Heart right ventricle (tissue), 16 donors: ENCODE measurements at regions not wholly inside any gene's neighbourhood (a gene's known extent, or its start where the extent isn't known, plus 50 kb on each side); places are given as distances from the start of the nearest gene placed in this dataset.

Source experiments
- ATAC-seq, 8 donors: fragments of 200-7000 bp; cut with Tn5 transposase; one replicate each; pipeline ENCODE4 v1.9.1; 2020; ENCODE audit warnings: mild to moderate bottlenecking in 8 of 8, moderate library complexity in 8 of 8, moderate number of reproducible peaks in 1 of 8
- DNase-seq, 2 donors: peaks; one replicate each; pipeline ENCODE4 v3.0.0-alpha.2; 2020
- H3K27ac ChIP-seq, 10 donors: fragments of 200-600 bp; sonication (generic) in 2 of 10; one replicate each; pipeline versions ENCODE4 v1.5.0 to v1.8.0; 2020 to 2022; ENCODE audit warnings: mild to moderate bottlenecking in 3 of 10
- H3K27me3 ChIP-seq, 7 donors: fragments of 200-600 bp; one replicate each; pipeline ENCODE4 v1.8.0; 2021 to 2022; ENCODE audit warnings: mild to moderate bottlenecking in 2 of 7
- H3K36me3 ChIP-seq, 9 donors: fragments of 200-600 bp; sonication (generic) in 1 of 9; one replicate each; pipeline versions ENCODE4 v1.5.0 to v1.8.0; 2020 to 2022; ENCODE audit warnings: mild to moderate bottlenecking in 2 of 9
- H3K4me1 ChIP-seq, 9 donors: fragments of 200-600 bp; sonication (generic) in 1 of 9; one replicate each; pipeline versions ENCODE4 v1.5.0 to v1.8.0; 2020 to 2022; ENCODE audit warnings: mild to moderate bottlenecking in 4 of 9
- H3K4me3 ChIP-seq, 10 donors: fragments of 200-600 bp; sonication (generic) in 2 of 10; one replicate each; pipeline versions ENCODE4 v1.5.0 to v1.8.0; 2020 to 2022; ENCODE audit warnings: mild to moderate bottlenecking in 7 of 10, moderate library complexity in 2 of 10
- H3K9me3 ChIP-seq, 11 donors: fragments of 200-600 bp in 10 of 11; sonication (generic) in 2 of 11; one replicate each; pipeline versions ENCODE4 v1.5.0 to v1.8.0; 2013 to 2022; ENCODE audit warnings: mild to moderate bottlenecking in 2 of 11, control low read depth in 1 of 11, moderate library complexity in 1 of 11
- CTCF ChIP-seq, 9 donors: fragments of 200-600 bp; sonication (generic) in 2 of 9; IDR thresholded peaks; one replicate each; pipeline versions ENCODE4 v1.5.0 to v1.8.0; 2021 to 2022; ENCODE audit warnings: antibody characterized with exemption in 9 of 9, mild to moderate bottlenecking in 5 of 9, moderate library complexity in 1 of 9
- WGBS, 2 donors: extraction: QIAGEN DNeasy Blood & Tissue Kit; methylation state at CpG; one replicate each; pipeline ENCODE4 v1.1.7; 2013; ENCODE audit warnings: inconsistent platforms in 1 of 2; 5-methylcytosine and 5-hydroxymethylcytosine counted together
- intact Hi-C, 10 donors: fragments of 100-400 bp; cut with DNase I; formaldehyde crosslinking; loops; one replicate each; pipeline versions ENCODE4 v1.11.1 to v1.14.2; 2022
- donor health status: Arrhythmogenic right ventricular cardiomyopathy.
- donor health status: ischemic (EF 13 %, LVEDD 7.1; RV severe dilation, severe dysfunction).
- donor health status: healthy with polysubstance abuse.
- donor health status: DM: no; HTN: yes; CAD: no.
- donor health status: DM: no; HTN: no; CAD: no.
- donor health status: ischemic (EF 25% LVEDD 6.9; RV normal size, moderate dysfunction).
- donor health status: ischemic (EF 25% LVEDD 5.7; RV mildly dilated, moderate dysfunction).
- donor health status: healthy.
- donor health status: DM: yes; HTN: yes; CAD: no.
- donor health status: Ischemic cardiomyopathy.
- donor health status: ischemic (EF 35%, LVEDD 5.7; RV mildly dilated, moderate dysfunction).
- donor health status: nonischemic (EF 11% LVEDD 7.7; RV severe dilation, severe dysfunction).
- donor health status: DM: yes; HTN: yes; CAD: no.
- donor health status: PGD.
- donor health status: ischemic (EF 29% LVEDD 5.4; RV normal size, mild dysfunction).
- donor health status: nonischemic (EF 23%, LVEDD 6.1; RV moderate dilation, normal function).

- DNase-seq, result no peak
- Histone ChIP-seq H3K4me1 (no peaks in the 10 kb centered on the region), H3K27ac (no peak overlapping the region), H3K4me3 (no peak overlapping the region), H3K9me3 (peaks cover 0 to 52% (median 17%) of the 10 kb centered on the region in 11 donors), H3K36me3 (no peaks in the 10 kb centered on the region), H3K27me3 (peaks cover 0 to 3% (median 0%) of the 10 kb centered on the region in 7 donors)
- intact Hi-C loops, result no loop called here
- no peak for TF ChIP-seq CTCF (IDR thresholded peaks at IDR 0.05)
- no peak for ATAC-seq
These were observed 416.0 kb upstream of the IRX2 start for GRCh38 chr5:3167473-3167872.

DNA sequence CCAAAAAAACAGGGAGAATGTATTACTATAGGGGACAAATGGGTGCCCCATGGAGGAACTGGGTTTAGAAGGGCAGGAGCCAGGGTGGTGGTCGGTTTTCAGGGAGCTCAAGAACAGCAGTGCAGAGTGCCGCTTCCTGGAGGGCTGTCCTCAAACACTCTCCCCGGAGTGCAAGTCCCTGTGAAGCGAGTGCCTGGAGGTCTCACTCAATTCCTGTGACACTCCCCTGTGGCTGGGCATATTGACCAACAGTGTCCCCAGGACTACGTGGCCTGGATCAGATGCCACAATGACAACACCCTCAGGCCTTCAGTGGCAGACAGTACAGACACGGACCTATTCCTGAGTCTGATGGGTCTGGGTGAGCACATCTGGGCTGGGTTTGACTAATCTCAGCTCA is 412.1 kb upstream of the IRX2 start:
- WGBS, 2 donors, result 74 to 83% methylated on average over 6 of the region's 6 CpGs
- Histone ChIP-seq H3K27ac (no peak overlapping the region), H3K9me3 (peaks cover 0 to 38% (median 15%) of the 10 kb centered on the region in 11 donors), H3K4me1 (no peaks in the 10 kb centered on the region), H3K4me3 (no peak overlapping the region), H3K27me3 (peaks cover 0 to 12% (median 0%) of the 10 kb centered on the region in 7 donors), H3K36me3 (no peaks in the 10 kb centered on the region)
- DNase-seq (no peak), ATAC-seq (no peak)
- TF ChIP-seq CTCF (IDR thresholded peaks at IDR 0.05), result no peak
- intact Hi-C loops, result no loop called here

DNA sequence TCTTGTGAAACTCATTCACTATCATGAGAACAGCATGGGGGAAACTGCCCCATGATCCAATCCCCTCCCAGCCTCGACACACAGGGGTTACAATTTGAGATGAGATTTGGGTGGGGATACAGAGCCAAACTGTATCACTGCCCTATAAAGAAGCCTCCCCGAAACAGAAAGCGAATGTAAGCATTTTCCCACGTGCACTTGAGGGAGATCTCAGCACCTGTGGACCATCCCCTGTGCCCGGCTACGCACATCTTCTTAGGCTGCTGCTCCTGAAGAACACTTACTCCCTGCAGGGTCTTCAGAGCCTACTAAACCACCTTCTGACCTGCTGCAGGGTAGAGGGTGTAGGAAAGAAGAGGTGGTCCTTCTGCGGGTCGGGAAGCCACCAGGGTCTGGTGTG is 410.2 kb upstream of the IRX2 start:
- ATAC-seq (no peak), DNase-seq (no peak)
- Histone ChIP-seq H3K27ac (no peak overlapping the region), H3K36me3 (no peaks in the 10 kb centered on the region), H3K27me3 (peaks cover 0 to 13% (median 0%) of the 10 kb centered on the region in 7 donors), H3K4me1 (no peaks in the 10 kb centered on the region), H3K4me3 (no peak overlapping the region), H3K9me3 (peaks cover 0 to 18% (median 0%) of the 10 kb centered on the region in 11 donors)
- TF ChIP-seq CTCF (IDR thresholded peaks at IDR 0.05), result no peak
- WGBS, 2 donors, result 58 to 65% methylated on average over 8 of the region's 8 CpGs
- intact Hi-C loops, result no loop called here

DNA sequence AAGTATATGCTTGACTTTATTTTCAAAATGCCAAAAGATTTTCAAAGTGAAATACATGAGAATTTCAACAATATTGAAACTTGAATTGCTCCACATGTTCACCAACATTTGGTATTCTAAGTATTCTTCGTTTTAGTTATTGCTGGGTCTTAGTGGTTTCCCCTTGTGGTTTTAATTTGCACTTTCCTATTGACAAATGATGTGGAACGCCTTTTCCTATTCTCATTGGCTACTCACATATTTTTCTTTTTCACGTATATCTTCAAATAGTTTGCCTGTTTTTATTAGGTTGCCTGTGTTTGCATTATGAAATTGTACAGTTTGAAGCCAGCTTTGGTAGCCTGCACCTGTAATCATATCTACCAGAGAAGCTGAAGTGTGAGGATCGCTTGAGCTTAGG is 405.7 kb upstream of the IRX2 start:
- H3K4me3 ChIP-seq, result no peak overlapping the region
- ATAC-seq, result no peak
- intact Hi-C loops, result no loop called here
- WGBS, 2 donors, result 55 to 59% methylated on average over 4 of the region's 4 CpGs
- H3K4me1 ChIP-seq, result no peaks in the 10 kb centered on the region
- H3K27me3 ChIP-seq, result peaks cover 0 to 18% (median 0%) of the 10 kb centered on the region in 7 donors
- no peaks in the 10 kb centered on the region for H3K36me3 ChIP-seq
- no peak for DNase-seq
- no peak for TF ChIP-seq CTCF (IDR thresholded peaks at IDR 0.05)
- H3K27ac ChIP-seq, result no peak overlapping the region
- no peaks in the 10 kb centered on the region for H3K9me3 ChIP-seq
